B cell (primary cell): ENCODE measurements at regions not wholly inside any gene's neighbourhood (a gene's known extent, or its start where the extent isn't known, plus 50 kb on each side); places are given as distances from the start of the nearest gene placed in this dataset.

Source experiments
- EZH2 ChIP-seq: IDR thresholded peaks from 2 replicates; pipeline ENCODE4 v1.6.1; 2012; ENCODE audit warnings: borderline replicate concordance, low read depth, mild to moderate bottlenecking, moderate library complexity, low read length; ENCODE audit not compliant: insufficient read depth, poor library complexity, severe bottlenecking
- TF ChIP-seq, protein P1 (sequence below): fragments of 200-600 bp; IDR thresholded peaks from one replicate; pipeline ENCODE4 v1.8.0; 2022; ENCODE audit warnings: antibody characterized with exemption, mild to moderate bottlenecking

DNA sequence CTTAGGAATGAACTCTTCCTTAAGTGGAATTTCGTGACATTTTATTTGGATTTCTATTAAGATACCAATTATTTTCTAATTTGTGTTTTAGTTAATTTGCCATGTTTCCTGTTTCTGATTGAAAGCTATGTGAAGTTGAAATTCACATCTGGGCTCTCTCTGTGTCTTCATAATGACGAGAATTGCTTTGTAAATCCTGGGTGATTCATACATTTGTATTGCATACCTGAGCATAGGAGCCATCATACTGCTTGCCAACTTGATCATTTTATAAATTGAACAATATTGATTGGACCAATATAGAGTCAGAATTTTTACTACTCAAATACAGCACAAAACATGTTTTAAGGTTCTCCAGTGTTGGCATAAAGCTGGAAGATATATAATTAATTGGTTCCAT lies 817.9 kb downstream of the BRINP3 start:
- TF ChIP-seq, protein P1, sequence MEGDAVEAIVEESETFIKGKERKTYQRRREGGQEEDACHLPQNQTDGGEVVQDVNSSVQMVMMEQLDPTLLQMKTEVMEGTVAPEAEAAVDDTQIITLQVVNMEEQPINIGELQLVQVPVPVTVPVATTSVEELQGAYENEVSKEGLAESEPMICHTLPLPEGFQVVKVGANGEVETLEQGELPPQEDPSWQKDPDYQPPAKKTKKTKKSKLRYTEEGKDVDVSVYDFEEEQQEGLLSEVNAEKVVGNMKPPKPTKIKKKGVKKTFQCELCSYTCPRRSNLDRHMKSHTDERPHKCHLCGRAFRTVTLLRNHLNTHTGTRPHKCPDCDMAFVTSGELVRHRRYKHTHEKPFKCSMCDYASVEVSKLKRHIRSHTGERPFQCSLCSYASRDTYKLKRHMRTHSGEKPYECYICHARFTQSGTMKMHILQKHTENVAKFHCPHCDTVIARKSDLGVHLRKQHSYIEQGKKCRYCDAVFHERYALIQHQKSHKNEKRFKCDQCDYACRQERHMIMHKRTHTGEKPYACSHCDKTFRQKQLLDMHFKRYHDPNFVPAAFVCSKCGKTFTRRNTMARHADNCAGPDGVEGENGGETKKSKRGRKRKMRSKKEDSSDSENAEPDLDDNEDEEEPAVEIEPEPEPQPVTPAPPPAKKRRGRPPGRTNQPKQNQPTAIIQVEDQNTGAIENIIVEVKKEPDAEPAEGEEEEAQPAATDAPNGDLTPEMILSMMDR = no peak
- no peak for TF ChIP-seq EZH2
